ENCODE measurements at regions not wholly inside any gene's neighbourhood (a gene's known extent, or its start where the extent isn't known, plus 50 kb on each side); places are given as distances from the start of the nearest gene placed in this dataset.

GRCh38 chr1:228823200-228823599 lies 87.9 kb downstream of the RHOU start:
- no peak for TF ChIP-seq CTCF (IDR thresholded peaks at IDR 0.05)
- no peak for TF ChIP-seq POLR2A (IDR thresholded peaks at IDR 0.05)
